Right lobe of liver (tissue), 6 donors: ENCODE measurements at regions not wholly inside any gene's neighbourhood (a gene's known extent, or its start where the extent isn't known, plus 50 kb on each side); places are given as distances from the start of the nearest gene placed in this dataset.

Source experiments
- ATAC-seq, 4 donors: fragments of 200-7000 bp; cut with Tn5 transposase; one replicate each; pipeline ENCODE4 v1.9.1; 2020; ENCODE audit warnings: mild to moderate bottlenecking in 4 of 4, moderate library complexity in 4 of 4
- DNase-seq, 3 donors: peaks; one replicate each; pipeline ENCODE4 v3.0.0-alpha.2; 2020
- H3K27ac ChIP-seq, 3 donors: fragments of 200-600 bp; one replicate each; pipeline ENCODE4 v1.8.0; 2022
- H3K27me3 ChIP-seq, 2 donors: fragments of 200-600 bp; one replicate each; pipeline ENCODE4 v1.8.0; 2022
- H3K36me3 ChIP-seq, 4 donors: fragments of 200-600 bp; sonication (generic) in 1 of 4; one replicate each; pipeline versions ENCODE4 v1.5.1 to v1.8.0; 2017 to 2022; ENCODE audit warnings: control low read depth in 1 of 4
- H3K4me1 ChIP-seq, 4 donors: fragments of 200-600 bp; sonication (generic) in 1 of 4; one replicate each; pipeline versions ENCODE4 v1.5.1 to v1.8.0; 2017 to 2022; ENCODE audit warnings: control low read depth in 1 of 4
- H3K4me3 ChIP-seq, 3 donors: fragments of 200-600 bp; one replicate each; pipeline ENCODE4 v1.8.0; 2022
- H3K9me3 ChIP-seq, 4 donors: fragments of 200-600 bp; sonication (generic) in 1 of 4; one replicate each; pipeline versions ENCODE4 v1.5.1 to v1.8.0; 2017 to 2022; ENCODE audit warnings: control low read depth in 1 of 4
- CTCF ChIP-seq, 4 donors: fragments of 200-600 bp in 3 of 4; fragments of 450-650 bp in 1 of 4; IDR thresholded peaks; one replicate each; pipeline versions ENCODE4 v1.5.1 to v1.8.0; 2016 to 2022; ENCODE audit warnings: antibody characterized with exemption in 4 of 4, mild to moderate bottlenecking in 2 of 4
- POLR2A ChIP-seq: fragments of 450-650 bp; IDR thresholded peaks from one replicate; pipeline ENCODE4 v1.6.1; 2017; ENCODE audit warnings: antibody characterized with exemption, mild to moderate bottlenecking
- WGBS: methylation state at CpG from one replicate; pipeline ENCODE4 v1.1.6; 2018; ENCODE audit warnings: low coverage, low lambda C conversion rate; ENCODE audit not compliant: insufficient coverage; ENCODE audit errors: missing lambda C conversion rate; 5-methylcytosine and 5-hydroxymethylcytosine counted together
- intact Hi-C, 2 donors: fragments of 100-400 bp; cut with DNase I; formaldehyde crosslinking; loops; one replicate each; pipeline versions ENCODE4 v1.11.2 to v1.14.1; 2022
- donor health status: DM: no; HTN: yes; CAD: no.
- donor health status: DM: no; HTN: no; CAD: no.
- donor health status: DM: no; HTN: no; CAD: no.
- donor health status: DM: no; HTN: yes; CAD: no.
- donor health status: DM: no; HTN: yes; CAD: no.

- Histone ChIP-seq H3K9me3 (no peaks in the 10 kb centered on the region), H3K27me3 (no peaks in the 10 kb centered on the region), H3K4me3 (no peak overlapping the region), H3K4me1 (peaks cover 0 to 6% (median 0%) of the 10 kb centered on the region in 4 donors), H3K27ac (no peak overlapping the region), H3K36me3 (no peaks in the 10 kb centered on the region)
- ATAC-seq (peak; percentile 47 to 70 (median 62)), DNase-seq (no peak)
- 22% methylated on average over 5 of the region's 5 CpGs for WGBS
- intact Hi-C loops: no loop called here
- no peak for TF ChIP-seq POLR2A
- no peak for TF ChIP-seq CTCF (IDR thresholded peaks at IDR 0.05)
Observed at GRCh38 chr6:74091794-74092157, 395.8 kb downstream of the CD109 start.

- intact Hi-C loops: no loop called here
- Histone ChIP-seq H3K4me3 (no peak overlapping the region), H3K27ac (no peak overlapping the region), H3K27me3 (no peaks in the 10 kb centered on the region), H3K4me1 (peaks cover 0 to 6% (median 0%) of the 10 kb centered on the region in 4 donors), H3K9me3 (no peaks in the 10 kb centered on the region), H3K36me3 (no peaks in the 10 kb centered on the region)
- TF ChIP-seq POLR2A (no peak), CTCF (IDR thresholded peaks at IDR 0.05) (peak; percentile 66 to 75 (median 70))
- DNase-seq (no peak), ATAC-seq (peak; percentile 93 to 96 (median 95))
- WGBS: 37% methylated on average over 8 of the region's 8 CpGs
Observed at GRCh38 chr6:74091136-74091793, 395.3 kb downstream of the CD109 start.

GRCh38 chr6:74087899-74088298 lies 391.9 kb downstream of the CD109 start:
- Histone ChIP-seq H3K4me3 (no peak overlapping the region), H3K9me3 (no peaks in the 10 kb centered on the region), H3K27ac (no peak overlapping the region), H3K27me3 (no peaks in the 10 kb centered on the region), H3K4me1 (peaks cover 0 to 6% (median 0%) of the 10 kb centered on the region in 4 donors), H3K36me3 (no peaks in the 10 kb centered on the region)
- ATAC-seq (no peak), DNase-seq (no peak)
- intact Hi-C loops: no loop called here
- TF ChIP-seq CTCF (IDR thresholded peaks at IDR 0.05) (no peak), POLR2A (no peak)
- WGBS: 57% methylated on average over 2 of the region's 2 CpGs

- Histone ChIP-seq H3K27me3 (no peaks in the 10 kb centered on the region), H3K36me3 (no peaks in the 10 kb centered on the region), H3K4me1 (no peaks in the 10 kb centered on the region), H3K27ac (no peak overlapping the region), H3K9me3 (no peaks in the 10 kb centered on the region), H3K4me3 (no peak overlapping the region)
- 46% methylated on average over 2 of the region's 2 CpGs for WGBS
- DNase-seq (no peak), ATAC-seq (no peak)
- intact Hi-C loops: no loop called here
- no peak for TF ChIP-seq POLR2A
- no peak for TF ChIP-seq CTCF (IDR thresholded peaks at IDR 0.05)
Observed at GRCh38 chr6:74075896-74076295, 379.9 kb downstream of the CD109 start.
